HepG2 (cell line): ENCODE measurements at regions not wholly inside any gene's neighbourhood (a gene's known extent, or its start where the extent isn't known, plus 50 kb on each side); places are given as distances from the start of the nearest gene placed in this dataset.

Experiments
- ATAC-seq: fragments of 200-7000 bp; cut with Tn5 transposase; 3 replicates; pipeline ENCODE4 v1.9.1; 2020; ENCODE audit warnings: mild to moderate bottlenecking, moderate library complexity
- BruUV-seq: library from RNA; stranded (reverse); fragments of 400-500 nt; replicated peaks from 2 replicates; lab custom pipeline; 2021; lab: Mats Ljungman, UMichigan
- CTCF ChIA-PET: fragments of 300-600 bp; formaldehyde crosslinking; extraction: SDS; loops from one replicate; lab custom pipeline; 2021; ENCODE audit warnings: low total read pairs, inconsistent platforms, low intra/inter-chr PET ratio; lab: Yijun Ruan, JAX
- POLR2A ChIA-PET: fragments of 350-600 bp; sonication (Branson Sonifier 250); formaldehyde crosslinking; loops from one replicate; lab custom pipeline; 2020; ENCODE audit warnings: antibody characterized with exemption, inconsistent platforms; lab: Yijun Ruan, JAX
- DNase-seq: peaks from one replicate; pipeline ENCODE4 v3.0.0-alpha.2; 2015; ENCODE audit warnings: low spot score
- FAIRE-seq: peaks from 3 replicates; lab custom pipeline; 2011; peaks lifted over from hg19 to GRCh38; lab: Jason Lieb, UNC
- H2AFZ ChIP-seq: one replicate; pipeline ENCODE4 v1.6.1; 2011; ENCODE audit warnings: low read length, inconsistent platforms
- H3K27ac ChIP-seq: fragments of 300-600 bp; 3 replicates; pipeline ENCODE4 v1.8.0; 2011; ENCODE audit warnings: mixed run types, mild to moderate bottlenecking, mixed read lengths, low read length, inconsistent platforms; ENCODE audit not compliant: insufficient read depth; ENCODE audit errors: extremely low read length
- H3K27me3 ChIP-seq, 2 experiments: fragments of 200-600 bp in 1 of 2; 2 replicates in 1 of 2; 3 replicates in 1 of 2; pipeline versions ENCODE4 v1.6.0 to v1.8.0; 2011; ENCODE audit warnings: low read length in 2 of 2, mild to moderate bottlenecking in 2 of 2, moderate library complexity in 2 of 2, inconsistent platforms in 1 of 2; ENCODE audit not compliant: insufficient read depth in 2 of 2, control insufficient read depth in 1 of 2
- H3K36me3 ChIP-seq, 2 experiments: fragments of 200-600 bp in 1 of 2; replicated peaks in 1 of 2; 2 replicates in 1 of 2; 3 replicates in 1 of 2; pipeline versions ENCODE4 v1.5.1 to v1.8.0; 2011; ENCODE audit warnings: low read length in 2 of 2, inconsistent platforms in 1 of 2; ENCODE audit not compliant: insufficient read depth in 2 of 2, control insufficient read depth in 1 of 2
- H3K4me1 ChIP-seq: 2 replicates; pipeline ENCODE4 v1.5.1; 2012; ENCODE audit warnings: low read length, inconsistent platforms; ENCODE audit not compliant: insufficient read depth
- H3K4me2 ChIP-seq: 2 replicates; pipeline ENCODE4 v1.6.0; 2011; ENCODE audit warnings: low read depth, low read length, inconsistent platforms
- H3K4me3 ChIP-seq, 3 experiments: fragments of 200-600 bp in 1 of 3; sonication (generic), shearing (Covaris generic) in 1 of 3; replicated peaks in 1 of 3; 2 replicates each; pipeline ENCODE4 v1.5.1; 2011 to 2016; ENCODE audit warnings: low read length in 3 of 3, inconsistent platforms in 2 of 3, low read depth in 2 of 3, mild to moderate bottlenecking in 2 of 3, control low read depth in 1 of 3, mixed read lengths in 1 of 3; ENCODE audit not compliant: insufficient read depth in 1 of 3
- H3K79me2 ChIP-seq: one replicate; pipeline ENCODE4 v1.6.1; 2011; ENCODE audit warnings: low read length, inconsistent platforms; ENCODE audit not compliant: insufficient read depth
- H3K9ac ChIP-seq: 2 replicates; pipeline ENCODE4 v1.6.0; 2011; ENCODE audit warnings: mild to moderate bottlenecking, low read depth, low read length, inconsistent platforms; ENCODE audit not compliant: insufficient read depth
- H3K9me3 ChIP-seq: 2 replicates; pipeline ENCODE4 v1.5.1; 2012; ENCODE audit warnings: mild to moderate bottlenecking, low read length
- H4K20me1 ChIP-seq: 2 replicates; pipeline ENCODE4 v1.6.0; 2011; ENCODE audit warnings: inconsistent platforms, mild to moderate bottlenecking, low read length, moderate library complexity; ENCODE audit not compliant: insufficient read depth
- CBX1 ChIP-seq: IDR thresholded peaks from one replicate; pipeline ENCODE4 v1.6.1; 2016; ENCODE audit warnings: antibody characterized with exemption, low read depth
- ISX ChIP-seq: sonication (generic); formaldehyde crosslinking; conservative IDR thresholded peaks from 2 replicates; pipeline ENCODE4 v1.5.0; 2020; ENCODE audit warnings: missing genetic modification reagents
- MXI1 ChIP-seq: IDR thresholded peaks from 3 replicates; pipeline ENCODE4 v1.6.1; 2012; ENCODE audit warnings: low read depth, low read length, inconsistent platforms, borderline replicate concordance
- ZBTB1 ChIP-seq: sonication (generic); formaldehyde crosslinking; IDR thresholded peaks from 2 replicates; pipeline ENCODE4 v1.4.0; 2020; ENCODE audit warnings: missing genetic modification reagents, borderline replicate concordance
- ZMAT3 ChIP-seq: sonication (generic); formaldehyde crosslinking; conservative IDR thresholded peaks from 2 replicates; pipeline ENCODE4 v1.7.0; 2021; ENCODE audit warnings: missing genetic modification reagents
- ZNF510 ChIP-seq: sonication (generic); formaldehyde crosslinking; IDR thresholded peaks from 2 replicates; pipeline ENCODE4 v1.4.0; 2020; ENCODE audit warnings: low read depth, mild to moderate bottlenecking, missing genetic modification reagents
- WGBS: methylation state at CpG from one replicate; pipeline ENCODE4 v1.1.6; 2017; ENCODE audit warnings: low lambda C conversion rate; 5-methylcytosine and 5-hydroxymethylcytosine counted together
- in situ Hi-C: cut with HindIII; loops from 2 replicates; pipeline ENCODE4 v1.10.0; 2017; ENCODE audit warnings: low pct_unique_long_range_greater_than_20kb; ENCODE audit not compliant: extremely low pct_ligation_motif_present
- intact Hi-C: fragments of 100-400 bp; cut with micrococcal nuclease; formaldehyde crosslinking; loops from one replicate; pipeline ENCODE4 v1.10.0; 2022; ENCODE audit not compliant: unreplicated experiment
- TF ChIP-seq, protein P1 (sequence below): sonication (generic); formaldehyde crosslinking; IDR thresholded peaks from 2 replicates; pipeline ENCODE4 v1.5.0; 2020; ENCODE audit warnings: mild to moderate bottlenecking, missing genetic modification reagents

DNA sequence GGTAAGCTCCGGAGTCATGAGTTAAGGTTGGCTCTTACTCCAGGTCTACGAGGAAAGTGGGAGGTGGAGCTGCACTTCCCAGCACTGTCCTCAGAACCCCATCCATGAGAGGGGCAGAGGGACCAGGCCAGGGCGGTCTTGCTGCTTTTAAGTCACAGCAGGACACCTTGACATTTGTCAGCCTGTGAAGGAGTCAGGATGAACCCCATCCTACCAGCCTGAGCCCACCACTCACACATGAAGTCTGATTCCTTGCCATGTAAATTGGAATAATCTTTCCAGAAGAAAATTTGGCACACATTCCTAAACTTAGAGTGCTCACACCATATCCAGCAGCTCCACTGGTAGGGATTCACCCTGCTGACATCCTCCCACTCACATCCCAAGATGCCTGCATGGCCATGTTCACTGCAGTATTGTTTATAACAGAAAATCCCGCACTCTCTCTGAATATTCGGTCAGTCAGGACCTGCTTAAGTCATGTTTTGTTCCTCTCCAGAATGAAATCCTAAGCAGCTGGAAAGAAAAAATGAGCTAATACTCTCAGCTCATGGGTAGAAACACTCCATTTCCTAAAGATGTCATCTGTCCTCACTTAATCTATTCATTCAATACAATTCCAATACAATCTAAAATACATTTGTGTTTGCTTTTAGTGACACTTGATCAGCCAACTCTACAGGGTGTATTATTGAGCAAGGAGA is 79.3 kb upstream of the COL5A1 start:
- TF ChIP-seq, protein P1, sequence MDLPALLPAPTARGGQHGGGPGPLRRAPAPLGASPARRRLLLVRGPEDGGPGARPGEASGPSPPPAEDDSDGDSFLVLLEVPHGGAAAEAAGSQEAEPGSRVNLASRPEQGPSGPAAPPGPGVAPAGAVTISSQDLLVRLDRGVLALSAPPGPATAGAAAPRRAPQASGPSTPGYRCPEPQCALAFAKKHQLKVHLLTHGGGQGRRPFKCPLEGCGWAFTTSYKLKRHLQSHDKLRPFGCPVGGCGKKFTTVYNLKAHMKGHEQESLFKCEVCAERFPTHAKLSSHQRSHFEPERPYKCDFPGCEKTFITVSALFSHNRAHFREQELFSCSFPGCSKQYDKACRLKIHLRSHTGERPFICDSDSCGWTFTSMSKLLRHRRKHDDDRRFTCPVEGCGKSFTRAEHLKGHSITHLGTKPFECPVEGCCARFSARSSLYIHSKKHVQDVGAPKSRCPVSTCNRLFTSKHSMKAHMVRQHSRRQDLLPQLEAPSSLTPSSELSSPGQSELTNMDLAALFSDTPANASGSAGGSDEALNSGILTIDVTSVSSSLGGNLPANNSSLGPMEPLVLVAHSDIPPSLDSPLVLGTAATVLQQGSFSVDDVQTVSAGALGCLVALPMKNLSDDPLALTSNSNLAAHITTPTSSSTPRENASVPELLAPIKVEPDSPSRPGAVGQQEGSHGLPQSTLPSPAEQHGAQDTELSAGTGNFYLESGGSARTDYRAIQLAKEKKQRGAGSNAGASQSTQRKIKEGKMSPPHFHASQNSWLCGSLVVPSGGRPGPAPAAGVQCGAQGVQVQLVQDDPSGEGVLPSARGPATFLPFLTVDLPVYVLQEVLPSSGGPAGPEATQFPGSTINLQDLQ: no peak
- TF ChIP-seq CBX1: no peak
- TF ChIP-seq ZBTB1: no peak
- TF ChIP-seq MXI1: no peak
- TF ChIP-seq ZNF510 (CRISPR knock-in tag): no peak
- no peak for TF ChIP-seq ZMAT3 (CRISPR knock-in tag)
- TF ChIP-seq ISX (CRISPR knock-in tag): no peak
- DNase-seq: no peak

More for the DNA sequence above, 79.3 kb upstream of the COL5A1 start:
- Histone ChIP-seq H4K20me1 (no peaks in the 10 kb centered on the region), H3K9ac (no peak overlapping the region), H3K9me3 (no peaks in the 10 kb centered on the region), H3K36me3 (no peaks in the 10 kb centered on the region), H3K79me2 (no peaks in the 10 kb centered on the region), H3K27me3 (peaks cover 3 to 65% of the 10 kb centered on the region in 2 experiments; a peak in 3 of 5 replicates), H2AFZ (no peak overlapping the region), H3K27ac (no peak overlapping the region), H3K4me3 (no peak overlapping the region), H3K4me2 (no peak overlapping the region), H3K4me1 (no peaks in the 10 kb centered on the region)
- ChIA-PET CTCF (no interaction called here), POLR2A (no interaction called here)
- no TSS peak for BruUV-seq
- ATAC-seq (no peak), FAIRE-seq (no peak)
- WGBS: 0% methylated on average over 2 of the region's 5 CpGs
- intact Hi-C loops: no loop called here
- in situ Hi-C loops: no loop called here
